Vagina (tissue), 2 donors: ENCODE measurements at regions not wholly inside any gene's neighbourhood (a gene's known extent, or its start where the extent isn't known, plus 50 kb on each side); places are given as distances from the start of the nearest gene placed in this dataset.

Source experiments
- DNase-seq, 2 donors: peaks; one replicate each; pipeline ENCODE4 v3.0.0-alpha.2; 2017; ENCODE audit errors: extremely low spot score in 2 of 2
- H3K27ac ChIP-seq: fragments of 200-600 bp; sonication (generic); one replicate; pipeline ENCODE4 v1.5.1; 2019
- H3K27me3 ChIP-seq: fragments of 200-600 bp; sonication (generic); one replicate; pipeline ENCODE4 v1.5.1; 2019
- H3K36me3 ChIP-seq, 2 donors: fragments of 200-600 bp; sonication (generic); one replicate each; pipeline ENCODE4 v1.5.1; 2017 to 2019
- H3K4me1 ChIP-seq: fragments of 200-600 bp; sonication (generic); one replicate; pipeline ENCODE4 v1.5.1; 2019
- H3K4me3 ChIP-seq, 2 donors: fragments of 200-600 bp; sonication (generic); 1 replicate in 1 of 2; 2 replicates in 1 of 2; pipeline ENCODE4 v1.5.1; 2016 to 2019
- H3K9me3 ChIP-seq: fragments of 200-600 bp; sonication (generic); one replicate; pipeline ENCODE4 v1.5.1; 2019
- POLR2A ChIP-seq, 2 donors: fragments of 450-650 bp; IDR thresholded peaks; one replicate each; pipeline ENCODE4 v1.6.1; 2017; ENCODE audit warnings: antibody characterized with exemption in 2 of 2, mild to moderate bottlenecking in 2 of 2, moderate library complexity in 2 of 2
- POLR2AphosphoS5 ChIP-seq, 2 donors: sonication (generic); formaldehyde crosslinking; IDR thresholded peaks; one replicate each; pipeline ENCODE4 v1.9.0; 2017; ENCODE audit warnings: antibody characterized with exemption in 2 of 2, mild to moderate bottlenecking in 2 of 2, low read depth in 1 of 2; ENCODE audit not compliant: insufficient read depth in 1 of 2
- intact Hi-C: fragments of 100-400 bp; cut with DNase I; formaldehyde crosslinking; loops from one replicate; pipeline ENCODE4 v1.15.1; 2023
- TF ChIP-seq, protein P1 (sequence below), 3 experiments: fragments of 450-650 bp in 2 of 3; fragments of 200-600 bp in 1 of 3; sonication (generic) in 1 of 3; IDR thresholded peaks; one replicate each; pipeline ENCODE4 v1.5.1; 2017 to 2019; ENCODE audit warnings: antibody characterized with exemption in 3 of 3, mild to moderate bottlenecking in 2 of 3, moderate library complexity in 2 of 3

DNA sequence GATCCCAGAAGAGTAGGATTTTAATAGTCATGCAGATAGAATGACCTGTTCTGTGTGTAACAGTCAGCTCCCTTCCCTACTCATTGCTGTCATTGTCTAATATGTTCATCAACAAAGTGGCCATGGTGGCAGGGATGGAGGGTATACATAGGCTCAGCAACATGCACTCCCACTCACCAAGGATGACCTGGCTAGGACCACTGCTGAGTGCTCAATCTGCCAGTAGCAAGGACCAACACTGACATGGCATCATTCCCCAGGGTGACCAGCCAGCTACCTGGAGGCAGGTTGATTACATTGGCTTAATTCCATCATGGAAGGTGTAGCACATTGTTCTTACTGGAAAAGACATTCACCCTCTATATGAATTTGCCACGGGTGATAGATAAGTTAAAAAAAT lies 401.7 kb upstream of the CELF4 start:
- Histone ChIP-seq H3K4me3 (no peak overlapping the region), H3K4me1 (no peaks in the 10 kb centered on the region), H3K9me3 (no peaks in the 10 kb centered on the region), H3K27me3 (no peaks in the 10 kb centered on the region), H3K27ac (no peak overlapping the region), H3K36me3 (no peaks in the 10 kb centered on the region)
- DNase-seq = no peak
- intact Hi-C loops = no loop called here
- TF ChIP-seq POLR2A (IDR thresholded peaks at IDR 0.05) = no peak
- no peak for TF ChIP-seq POLR2AphosphoS5 (IDR thresholded peaks at IDR 0.05; ENCODE audit: insufficient read depth in 1 of 2, low read depth in 1 of 2)
- TF ChIP-seq, protein P1, sequence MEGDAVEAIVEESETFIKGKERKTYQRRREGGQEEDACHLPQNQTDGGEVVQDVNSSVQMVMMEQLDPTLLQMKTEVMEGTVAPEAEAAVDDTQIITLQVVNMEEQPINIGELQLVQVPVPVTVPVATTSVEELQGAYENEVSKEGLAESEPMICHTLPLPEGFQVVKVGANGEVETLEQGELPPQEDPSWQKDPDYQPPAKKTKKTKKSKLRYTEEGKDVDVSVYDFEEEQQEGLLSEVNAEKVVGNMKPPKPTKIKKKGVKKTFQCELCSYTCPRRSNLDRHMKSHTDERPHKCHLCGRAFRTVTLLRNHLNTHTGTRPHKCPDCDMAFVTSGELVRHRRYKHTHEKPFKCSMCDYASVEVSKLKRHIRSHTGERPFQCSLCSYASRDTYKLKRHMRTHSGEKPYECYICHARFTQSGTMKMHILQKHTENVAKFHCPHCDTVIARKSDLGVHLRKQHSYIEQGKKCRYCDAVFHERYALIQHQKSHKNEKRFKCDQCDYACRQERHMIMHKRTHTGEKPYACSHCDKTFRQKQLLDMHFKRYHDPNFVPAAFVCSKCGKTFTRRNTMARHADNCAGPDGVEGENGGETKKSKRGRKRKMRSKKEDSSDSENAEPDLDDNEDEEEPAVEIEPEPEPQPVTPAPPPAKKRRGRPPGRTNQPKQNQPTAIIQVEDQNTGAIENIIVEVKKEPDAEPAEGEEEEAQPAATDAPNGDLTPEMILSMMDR (IDR thresholded peaks at IDR 0.05) = no peak

GRCh38 chr18:37965572-37965970 lies 400.0 kb upstream of the CELF4 start:
- DNase-seq = no peak
- H3K9me3 ChIP-seq = no peaks in the 10 kb centered on the region
- no peak for TF ChIP-seq POLR2A (IDR thresholded peaks at IDR 0.05)
- TF ChIP-seq, protein P1 (IDR thresholded peaks at IDR 0.05) = no peak
- TF ChIP-seq POLR2AphosphoS5 (IDR thresholded peaks at IDR 0.05; ENCODE audit: insufficient read depth in 1 of 2, low read depth in 1 of 2) = no peak
- H3K27me3 ChIP-seq = no peaks in the 10 kb centered on the region
- H3K4me3 ChIP-seq = no peak overlapping the region
- intact Hi-C loops = no loop called here
- H3K36me3 ChIP-seq = no peaks in the 10 kb centered on the region
- H3K4me1 ChIP-seq = no peaks in the 10 kb centered on the region
- H3K27ac ChIP-seq = no peak overlapping the region

- Histone ChIP-seq H3K27me3 (no peaks in the 10 kb centered on the region), H3K4me3 (no peak overlapping the region), H3K9me3 (no peaks in the 10 kb centered on the region), H3K27ac (no peak overlapping the region), H3K36me3 (no peaks in the 10 kb centered on the region), H3K4me1 (no peaks in the 10 kb centered on the region)
- intact Hi-C loops = no loop called here
- TF ChIP-seq POLR2AphosphoS5 (IDR thresholded peaks at IDR 0.05; ENCODE audit: insufficient read depth in 1 of 2, low read depth in 1 of 2) (no peak), POLR2A (IDR thresholded peaks at IDR 0.05) (no peak)
- TF ChIP-seq, protein P1 (IDR thresholded peaks at IDR 0.05) = no peak
- DNase-seq = no peak
Observed at GRCh38 chr18:37964885-37965571, 399.4 kb upstream of the CELF4 start.

DNA sequence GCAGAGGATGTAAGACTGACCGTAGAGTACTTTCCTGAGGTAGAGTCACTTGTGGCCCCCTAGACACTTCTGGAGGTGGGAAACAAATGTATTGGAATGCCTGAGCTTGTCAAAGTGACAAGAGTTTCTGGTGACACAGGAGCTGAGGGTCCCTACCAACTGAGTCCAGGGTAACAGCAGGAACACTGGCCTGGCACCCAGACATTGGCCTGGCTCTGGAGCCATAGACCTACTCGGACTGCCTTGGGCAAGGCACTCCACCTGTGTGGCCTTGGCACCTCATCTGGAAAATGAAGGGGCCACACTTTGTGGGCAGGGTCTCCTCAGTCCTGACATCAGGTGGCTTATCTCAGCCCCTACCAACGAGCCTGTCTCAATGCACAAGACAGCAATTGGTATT lies 398.2 kb upstream of the CELF4 start:
- TF ChIP-seq POLR2A (IDR thresholded peaks at IDR 0.05) = no peak
- no peak for TF ChIP-seq POLR2AphosphoS5 (IDR thresholded peaks at IDR 0.05; ENCODE audit: insufficient read depth in 1 of 2, low read depth in 1 of 2)
- TF ChIP-seq, protein P1 (IDR thresholded peaks at IDR 0.05) = no peak
- Histone ChIP-seq H3K9me3 (no peaks in the 10 kb centered on the region), H3K4me1 (no peaks in the 10 kb centered on the region), H3K27me3 (no peaks in the 10 kb centered on the region), H3K36me3 (no peaks in the 10 kb centered on the region), H3K4me3 (no peak overlapping the region), H3K27ac (no peak overlapping the region)
- intact Hi-C loops = no loop called here
- no peak for DNase-seq

GRCh38 chr18:37962316-37962966 lies 396.8 kb upstream of the CELF4 start:
- intact Hi-C loops = no loop called here
- H3K36me3 ChIP-seq = no peaks in the 10 kb centered on the region
- H3K4me3 ChIP-seq = no peak overlapping the region
- no peaks in the 10 kb centered on the region for H3K9me3 ChIP-seq
- no peaks in the 10 kb centered on the region for H3K4me1 ChIP-seq
- TF ChIP-seq, protein P1 (IDR thresholded peaks at IDR 0.05) = no peak
- TF ChIP-seq POLR2A (IDR thresholded peaks at IDR 0.05) (no peak), POLR2AphosphoS5 (IDR thresholded peaks at IDR 0.05; ENCODE audit: insufficient read depth in 1 of 2, low read depth in 1 of 2) (no peak)
- DNase-seq = no peak
- H3K27me3 ChIP-seq = no peaks in the 10 kb centered on the region
- no peak overlapping the region for H3K27ac ChIP-seq
